Psoas muscle (tissue), 7 donors: ENCODE measurements at regions not wholly inside any gene's neighbourhood (a gene's known extent, or its start where the extent isn't known, plus 50 kb on each side); places are given as distances from the start of the nearest gene placed in this dataset.

Experiments used
- ATAC-seq, 4 donors: fragments of 200-7000 bp; cut with Tn5 transposase; one replicate each; pipeline ENCODE4 v1.9.1; 2020; ENCODE audit warnings: moderate library complexity in 3 of 4, mild to moderate bottlenecking in 2 of 4
- DNase-seq, 2 donors: peaks; one replicate each; pipeline ENCODE4 v3.0.0-alpha.2; 2020
- H3K27ac ChIP-seq: fragments of 200-600 bp; one replicate; pipeline ENCODE4 v1.8.0; 2022
- H3K27me3 ChIP-seq, 3 donors: fragments of 200-600 bp in 1 of 3; one replicate each; pipeline versions ENCODE4 v1.6.1 to v1.8.0; 2013 to 2022; ENCODE audit warnings: low read length in 2 of 3, mild to moderate bottlenecking in 2 of 3, moderate library complexity in 1 of 3; ENCODE audit not compliant: insufficient read depth in 3 of 3
- H3K36me3 ChIP-seq, 2 donors: fragments of 200-600 bp in 1 of 2; one replicate each; pipeline versions ENCODE4 v1.6.1 to v1.8.0; 2013 to 2022; ENCODE audit warnings: low read depth in 1 of 2, mild to moderate bottlenecking in 1 of 2, moderate library complexity in 1 of 2; ENCODE audit not compliant: insufficient read depth in 1 of 2
- H3K4me1 ChIP-seq: fragments of 200-600 bp; one replicate; pipeline ENCODE4 v1.8.0; 2022
- H3K4me3 ChIP-seq: fragments of 200-600 bp; one replicate; pipeline ENCODE4 v1.8.0; 2022; ENCODE audit warnings: mild to moderate bottlenecking
- H3K9me3 ChIP-seq: fragments of 200-600 bp; one replicate; pipeline ENCODE4 v1.8.0; 2022
- CTCF ChIP-seq: fragments of 200-600 bp; IDR thresholded peaks from one replicate; pipeline ENCODE4 v1.8.0; 2022; ENCODE audit warnings: antibody characterized with exemption
- WGBS, 3 donors: extraction: QIAGEN DNeasy Blood & Tissue Kit; methylation state at CpG; one replicate each; pipeline versions ENCODE4 v1.1.6 to v1.1.7; 2013; 5-methylcytosine and 5-hydroxymethylcytosine counted together
- intact Hi-C, 2 donors: fragments of 100-400 bp; cut with DNase I; formaldehyde crosslinking; loops; one replicate each; pipeline versions ENCODE4 v1.11.0 to v1.14.2; 2022
- donor health status: healthy with polysubstance abuse.
- donor health status: DM: no; HTN: no; CAD: no; lungs with moderate emphysema.
- donor health status: Bipolar disorder and iron deficiency.
- donor health status: healthy.
- donor health status: DM: yes; HTN: yes; CAD: no.
- donor health status: DM: no; HTN: no; CAD: no.
- donor health status: DM: yes; HTN: yes; CAD: no.

- intact Hi-C loops: no loop called here
- no peaks in the 10 kb centered on the region for H3K27me3 ChIP-seq
- 45 to 53% (median 53%) methylated on average over 2 of the region's 2 CpGs for WGBS, 3 donors
- H3K36me3 ChIP-seq: no peaks in the 10 kb centered on the region
- H3K27ac ChIP-seq: no peak overlapping the region
- H3K4me1 ChIP-seq: no peaks in the 10 kb centered on the region
- ATAC-seq (no peak), DNase-seq (no peak)
- H3K4me3 ChIP-seq: no peak overlapping the region
- no peaks in the 10 kb centered on the region for H3K9me3 ChIP-seq
- no peak for TF ChIP-seq CTCF
Measured at GRCh38 chr3:21995079-21995607, 244.1 kb upstream of the ZNF385D start.

GRCh38 chr3:22007368-22007767 lies 256.4 kb upstream of the ZNF385D start:
- DNase-seq (no peak), ATAC-seq (no peak)
- no peaks in the 10 kb centered on the region for H3K4me1 ChIP-seq
- peaks cover under 1% of the 10 kb centered on the region for H3K9me3 ChIP-seq
- H3K36me3 ChIP-seq: no peaks in the 10 kb centered on the region
- 79 to 91% (median 88%) methylated on average over 2 of the region's 2 CpGs for WGBS, 3 donors
- intact Hi-C loops: no loop called here
- no peak overlapping the region for H3K27ac ChIP-seq
- H3K27me3 ChIP-seq: no peaks in the 10 kb centered on the region
- no peak for TF ChIP-seq CTCF
- H3K4me3 ChIP-seq: no peak overlapping the region

- H3K4me1 ChIP-seq: no peaks in the 10 kb centered on the region
- no peak for ATAC-seq
- H3K36me3 ChIP-seq: no peaks in the 10 kb centered on the region
- no peak overlapping the region for H3K4me3 ChIP-seq
- 85 to 87% (median 86%) methylated on average over 2 of the region's 2 CpGs for WGBS, 3 donors
- no peak for DNase-seq
- H3K27ac ChIP-seq: no peak overlapping the region
- no peak for TF ChIP-seq CTCF
- H3K27me3 ChIP-seq: no peaks in the 10 kb centered on the region
- intact Hi-C loops: no loop called here
- no peaks in the 10 kb centered on the region for H3K9me3 ChIP-seq
Measured at GRCh38 chr3:22010997-22011396, 260.0 kb upstream of the ZNF385D start.

- intact Hi-C loops: no loop called here
- Histone ChIP-seq H3K9me3 (no peaks in the 10 kb centered on the region), H3K4me3 (no peak overlapping the region), H3K27me3 (no peaks in the 10 kb centered on the region), H3K4me1 (no peaks in the 10 kb centered on the region), H3K36me3 (no peaks in the 10 kb centered on the region), H3K27ac (no peak overlapping the region)
- no peak for TF ChIP-seq CTCF
- ATAC-seq (no peak), DNase-seq (no peak)
Measured at GRCh38 chr3:22012471-22012870, 261.5 kb upstream of the ZNF385D start.

GRCh38 chr3:22013641-22014040 lies 262.6 kb upstream of the ZNF385D start:
- DNase-seq (no peak), ATAC-seq (no peak)
- WGBS, 3 donors: 73 to 96% (median 81%) methylated on average over 1 of the region's 1 CpG
- Histone ChIP-seq H3K4me3 (no peak overlapping the region), H3K27ac (no peak overlapping the region), H3K9me3 (no peaks in the 10 kb centered on the region), H3K4me1 (no peaks in the 10 kb centered on the region), H3K36me3 (no peaks in the 10 kb centered on the region), H3K27me3 (no peaks in the 10 kb centered on the region)
- no peak for TF ChIP-seq CTCF
- intact Hi-C loops: no loop called here
